Psoas muscle (tissue), 7 donors: ENCODE measurements at regions not wholly inside any gene's neighbourhood (a gene's known extent, or its start where the extent isn't known, plus 50 kb on each side); places are given as distances from the start of the nearest gene placed in this dataset.

Experiments
- ATAC-seq, 4 donors: fragments of 200-7000 bp; cut with Tn5 transposase; one replicate each; pipeline ENCODE4 v1.9.1; 2020; ENCODE audit warnings: moderate library complexity in 3 of 4, mild to moderate bottlenecking in 2 of 4
- DNase-seq, 2 donors: peaks; one replicate each; pipeline ENCODE4 v3.0.0-alpha.2; 2020
- H3K27ac ChIP-seq: fragments of 200-600 bp; one replicate; pipeline ENCODE4 v1.8.0; 2022
- H3K27me3 ChIP-seq, 3 donors: fragments of 200-600 bp in 1 of 3; one replicate each; pipeline versions ENCODE4 v1.6.1 to v1.8.0; 2013 to 2022; ENCODE audit warnings: low read length in 2 of 3, mild to moderate bottlenecking in 2 of 3, moderate library complexity in 1 of 3; ENCODE audit not compliant: insufficient read depth in 3 of 3
- H3K36me3 ChIP-seq, 2 donors: fragments of 200-600 bp in 1 of 2; one replicate each; pipeline versions ENCODE4 v1.6.1 to v1.8.0; 2013 to 2022; ENCODE audit warnings: low read depth in 1 of 2, mild to moderate bottlenecking in 1 of 2, moderate library complexity in 1 of 2; ENCODE audit not compliant: insufficient read depth in 1 of 2
- H3K4me1 ChIP-seq: fragments of 200-600 bp; one replicate; pipeline ENCODE4 v1.8.0; 2022
- H3K4me3 ChIP-seq: fragments of 200-600 bp; one replicate; pipeline ENCODE4 v1.8.0; 2022; ENCODE audit warnings: mild to moderate bottlenecking
- H3K9me3 ChIP-seq: fragments of 200-600 bp; one replicate; pipeline ENCODE4 v1.8.0; 2022
- CTCF ChIP-seq: fragments of 200-600 bp; IDR thresholded peaks from one replicate; pipeline ENCODE4 v1.8.0; 2022; ENCODE audit warnings: antibody characterized with exemption
- WGBS, 3 donors: extraction: QIAGEN DNeasy Blood & Tissue Kit; methylation state at CpG; one replicate each; pipeline versions ENCODE4 v1.1.6 to v1.1.7; 2013; 5-methylcytosine and 5-hydroxymethylcytosine counted together
- intact Hi-C, 2 donors: fragments of 100-400 bp; cut with DNase I; formaldehyde crosslinking; loops; one replicate each; pipeline versions ENCODE4 v1.11.0 to v1.14.2; 2022
- donor health status: healthy with polysubstance abuse.
- donor health status: DM: no; HTN: no; CAD: no; lungs with moderate emphysema.
- donor health status: Bipolar disorder and iron deficiency.
- donor health status: healthy.
- donor health status: DM: yes; HTN: yes; CAD: no.
- donor health status: DM: no; HTN: no; CAD: no.
- donor health status: DM: yes; HTN: yes; CAD: no.

DNA sequence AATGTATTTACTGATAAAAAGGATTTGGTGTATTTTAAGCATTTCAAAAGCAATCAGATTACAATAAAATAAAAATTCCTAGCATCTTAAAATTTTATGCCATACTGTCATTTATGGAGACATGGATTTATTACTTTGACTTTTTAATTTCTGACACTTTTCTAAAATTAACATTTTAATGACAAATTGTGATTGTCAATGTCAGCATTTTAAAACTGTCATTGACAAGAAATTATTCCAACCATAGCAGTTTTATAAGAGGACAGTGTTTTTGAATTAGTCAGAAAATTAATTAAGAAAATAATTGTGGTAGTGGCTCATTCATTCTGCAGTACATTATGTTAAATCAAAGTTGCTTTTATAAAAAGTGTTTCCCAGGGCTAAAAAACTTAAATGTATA lies 1954.4 kb downstream of the ARAP2 start:
- no peak overlapping the region for H3K27ac ChIP-seq
- no peaks in the 10 kb centered on the region for H3K4me1 ChIP-seq
- H3K27me3 ChIP-seq: no peaks in the 10 kb centered on the region
- H3K36me3 ChIP-seq: no peaks in the 10 kb centered on the region
- ATAC-seq (no peak), DNase-seq (no peak)
- TF ChIP-seq CTCF: no peak
- no peak overlapping the region for H3K4me3 ChIP-seq
- no peaks in the 10 kb centered on the region for H3K9me3 ChIP-seq
- intact Hi-C loops: no loop called here

GRCh38 chr4:34293459-34293858 lies 1950.9 kb downstream of the ARAP2 start:
- Histone ChIP-seq H3K36me3 (no peaks in the 10 kb centered on the region), H3K4me3 (no peak overlapping the region), H3K4me1 (no peaks in the 10 kb centered on the region), H3K27ac (no peak overlapping the region), H3K27me3 (no peaks in the 10 kb centered on the region), H3K9me3 (no peaks in the 10 kb centered on the region)
- no peak for TF ChIP-seq CTCF
- intact Hi-C loops: no loop called here
- no peak for DNase-seq
- no peak for ATAC-seq

- intact Hi-C loops: no loop called here
- H3K9me3 ChIP-seq: no peaks in the 10 kb centered on the region
Observed at GRCh38 chr4:34309383-34309906, 1934.9 kb downstream of the ARAP2 start.

DNA sequence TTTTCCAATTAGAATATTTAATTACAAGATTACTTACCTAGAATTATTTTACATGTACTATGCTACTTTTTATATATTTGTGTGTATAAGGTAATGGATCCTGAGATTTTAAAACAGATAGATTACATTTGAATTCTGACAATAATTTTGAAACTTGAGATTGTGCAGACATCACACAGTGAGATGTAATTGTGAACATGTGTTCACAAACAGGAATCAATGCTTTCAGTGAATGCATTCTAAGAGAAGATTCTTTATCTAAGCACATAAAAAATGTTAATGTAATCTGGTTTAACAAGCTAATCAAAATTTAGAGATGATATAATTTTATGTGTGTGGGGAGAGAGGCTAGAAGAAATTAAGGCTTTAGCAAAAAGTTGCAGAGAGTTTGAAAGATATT lies 1925.5 kb downstream of the ARAP2 start:
- Histone ChIP-seq H3K27ac (no peak overlapping the region), H3K27me3 (no peaks in the 10 kb centered on the region), H3K9me3 (no peaks in the 10 kb centered on the region), H3K4me1 (no peaks in the 10 kb centered on the region), H3K36me3 (no peaks in the 10 kb centered on the region), H3K4me3 (no peak overlapping the region)
- DNase-seq (no peak), ATAC-seq (no peak)
- TF ChIP-seq CTCF: no peak
- intact Hi-C loops: no loop called here

More at GRCh38 chr4:34309383-34309906, 1934.9 kb downstream of the ARAP2 start:
- TF ChIP-seq CTCF: no peak
- Histone ChIP-seq H3K4me1 (no peaks in the 10 kb centered on the region), H3K4me3 (no peak overlapping the region), H3K27ac (no peak overlapping the region), H3K36me3 (no peaks in the 10 kb centered on the region), H3K27me3 (no peaks in the 10 kb centered on the region)
- no peak for DNase-seq
- ATAC-seq: no peak

- no peak for ATAC-seq
- Histone ChIP-seq H3K9me3 (no peaks in the 10 kb centered on the region), H3K4me3 (no peak overlapping the region), H3K4me1 (no peaks in the 10 kb centered on the region), H3K27me3 (no peaks in the 10 kb centered on the region), H3K27ac (no peak overlapping the region), H3K36me3 (no peaks in the 10 kb centered on the region)
- intact Hi-C loops: no loop called here
- DNase-seq: no peak
- TF ChIP-seq CTCF: no peak
- WGBS, 3 donors: 38 to 43% (median 43%) methylated on average over 1 of the region's 1 CpG
Observed at GRCh38 chr4:34323549-34324320, 1920.6 kb downstream of the ARAP2 start.
